Esophagus muscularis mucosa (tissue), 4 donors: ENCODE measurements at regions not wholly inside any gene's neighbourhood (a gene's known extent, or its start where the extent isn't known, plus 50 kb on each side); places are given as distances from the start of the nearest gene placed in this dataset.

Experiments
- CTCF ChIP-seq, 3 experiments: fragments of 200-600 bp in 2 of 3; fragments of 450-650 bp in 1 of 3; sonication (generic) in 2 of 3; IDR thresholded peaks; one replicate each; pipeline ENCODE4 v1.5.1; 2017 to 2019; ENCODE audit warnings: antibody characterized with exemption in 3 of 3, mild to moderate bottlenecking in 2 of 3, moderate library complexity in 1 of 3
- EP300 ChIP-seq: sonication (generic); formaldehyde crosslinking; IDR thresholded peaks from one replicate; pipeline ENCODE4 v1.6.1; 2017; ENCODE audit warnings: antibody characterized with exemption
- POLR2A ChIP-seq: fragments of 450-650 bp; IDR thresholded peaks from one replicate; pipeline ENCODE4 v1.6.1; 2017; ENCODE audit warnings: antibody characterized with exemption, moderate library complexity, mild to moderate bottlenecking, low read depth
- POLR2AphosphoS5 ChIP-seq, 2 donors: sonication (generic); formaldehyde crosslinking; IDR thresholded peaks; one replicate each; pipeline ENCODE4 v1.6.1; 2017; ENCODE audit warnings: antibody characterized with exemption in 2 of 2

- no peak for TF ChIP-seq CTCF (IDR thresholded peaks at IDR 0.05)
- no peak for TF ChIP-seq POLR2A
- no peak for TF ChIP-seq EP300
- no peak for TF ChIP-seq POLR2AphosphoS5 (IDR thresholded peaks at IDR 0.05)
These were observed 95.9 kb upstream of the SGIP1 start for GRCh38 chr1:66438062-66438461.
